Neural progenitor cell (in vitro differentiated cells): ENCODE measurements at regions not wholly inside any gene's neighbourhood (a gene's known extent, or its start where the extent isn't known, plus 50 kb on each side); places are given as distances from the start of the nearest gene placed in this dataset.

Experiments used
- DNase-seq: peaks from one replicate; pipeline ENCODE4 v3.0.0-alpha.2; 2016; ENCODE audit warnings: low spot score
- H2AFZ ChIP-seq: fragments of 200-600 bp; sonication (generic); replicated peaks from 2 replicates; pipeline ENCODE4 v1.6.1; 2016; ENCODE audit warnings: antibody characterized with exemption
- H3F3A ChIP-seq: fragments of 200-600 bp; sonication (generic); 2 replicates; pipeline ENCODE4 v1.6.1; 2016; ENCODE audit warnings: antibody characterized with exemption, low read depth
- H3K27ac ChIP-seq: fragments of 200-600 bp; sonication (generic); 2 replicates; pipeline ENCODE4 v1.5.1; 2016; ENCODE audit warnings: mild to moderate bottlenecking
- H3K27me3 ChIP-seq: fragments of 200-600 bp; sonication (generic); 2 replicates; pipeline ENCODE4 v1.6.1; 2016; ENCODE audit warnings: mild to moderate bottlenecking, moderate library complexity
- H3K36me3 ChIP-seq: fragments of 200-600 bp; sonication (generic); 2 replicates; pipeline ENCODE4 v1.5.1; 2016
- H3K4me1 ChIP-seq: fragments of 200-600 bp; sonication (generic); 2 replicates; pipeline ENCODE4 v1.6.1; 2016; ENCODE audit warnings: mixed run types
- H3K4me2 ChIP-seq: fragments of 200-600 bp; sonication (generic); 2 replicates; pipeline ENCODE4 v1.6.1; 2016
- H3K4me3 ChIP-seq: fragments of 200-600 bp; sonication (generic); 2 replicates; pipeline ENCODE4 v1.5.1; 2016
- H3K79me2 ChIP-seq: fragments of 200-600 bp; sonication (generic); 2 replicates; pipeline ENCODE4 v1.6.1; 2016; ENCODE audit warnings: low read depth
- H3K9ac ChIP-seq: fragments of 200-600 bp; sonication (generic); 2 replicates; pipeline ENCODE4 v1.6.1; 2016
- H3K9me3 ChIP-seq: fragments of 200-600 bp; sonication (generic); 2 replicates; pipeline ENCODE4 v1.5.1; 2016; ENCODE audit warnings: low read depth
- H4K20me1 ChIP-seq: fragments of 200-600 bp; sonication (generic); 2 replicates; pipeline ENCODE4 v1.6.1; 2016; ENCODE audit warnings: low read depth
- H3K27ac Mint-ChIP-seq: 3 replicates; pipeline ENCODE4 v1.8.0; 2021; ENCODE audit warnings: mixed read lengths
- H3K27me3 Mint-ChIP-seq: 2 replicates; pipeline ENCODE4 v1.8.0; 2022; ENCODE audit warnings: low read depth, mild to moderate bottlenecking, inconsistent platforms, moderate library complexity, mixed read lengths; ENCODE audit not compliant: insufficient read depth
- H3K36me3 Mint-ChIP-seq: 3 replicates; pipeline ENCODE4 v1.8.0; 2021; ENCODE audit warnings: mixed read lengths
- H3K4me1 Mint-ChIP-seq: 3 replicates; pipeline ENCODE4 v1.8.0; 2021; ENCODE audit warnings: mixed read lengths
- H3K4me3 Mint-ChIP-seq: 3 replicates; pipeline ENCODE4 v1.8.0; 2021; ENCODE audit warnings: mild to moderate bottlenecking, moderate library complexity, mixed read lengths
- H3K9me3 Mint-ChIP-seq: 3 replicates; pipeline ENCODE4 v1.8.0; 2020; ENCODE audit warnings: mixed read lengths
- CTCF ChIP-seq: fragments of 200-600 bp; sonication (generic); IDR thresholded peaks from 2 replicates; pipeline ENCODE4 v1.5.1; 2017; ENCODE audit warnings: antibody characterized with exemption, mild to moderate bottlenecking
- EZH2 ChIP-seq: fragments of 200-600 bp; sonication (generic); IDR thresholded peaks from 2 replicates; pipeline ENCODE4 v1.6.1; 2017; ENCODE audit warnings: antibody characterized with exemption, mild to moderate bottlenecking, moderate library complexity
- EZH2phosphoT487 ChIP-seq: fragments of 200-600 bp; sonication (generic); IDR thresholded peaks from 2 replicates; pipeline ENCODE4 v1.6.1; 2017; ENCODE audit warnings: antibody characterized with exemption

- Histone ChIP-seq H3F3A (no peaks in the 10 kb centered on the region), H3K79me2 (no peaks in the 10 kb centered on the region), H2AFZ (no peak overlapping the region), H4K20me1 (no peaks in the 10 kb centered on the region), H3K4me2 (no peak overlapping the region), H3K9me3 (no peaks in the 10 kb centered on the region), H3K4me3 (no peak overlapping the region), H3K27ac (no peak overlapping the region), H3K9ac (no peak overlapping the region), H3K4me1 (no peaks in the 10 kb centered on the region), H3K36me3 (no peaks in the 10 kb centered on the region), H3K27me3 (no peaks in the 10 kb centered on the region)
- DNase-seq: no peak
- Mint-ChIP-seq H3K9me3 (peaks cover 16% of the 10 kb centered on the region), H3K27me3 (no peaks in the 10 kb centered on the region), H3K27ac (no peak overlapping the region), H3K36me3 (peaks cover 6% of the 10 kb centered on the region), H3K4me3 (no peak overlapping the region), H3K4me1 (no peaks in the 10 kb centered on the region)
- no peak for TF ChIP-seq EZH2
Observed at GRCh38 chr4:128373628-128374027, 86.0 kb upstream of the PGRMC2 start.

- Histone ChIP-seq H3K27ac (no peak overlapping the region), H3K9ac (no peak overlapping the region), H3K4me3 (no peak overlapping the region), H3K4me1 (no peaks in the 10 kb centered on the region), H3K9me3 (no peaks in the 10 kb centered on the region), H3K79me2 (no peaks in the 10 kb centered on the region), H3K4me2 (no peak overlapping the region), H3F3A (no peaks in the 10 kb centered on the region), H2AFZ (no peak overlapping the region), H3K36me3 (no peaks in the 10 kb centered on the region), H3K27me3 (no peaks in the 10 kb centered on the region), H4K20me1 (no peaks in the 10 kb centered on the region)
- Mint-ChIP-seq H3K4me3 (no peak overlapping the region), H3K36me3 (peaks cover 4% of the 10 kb centered on the region), H3K27ac (no peak overlapping the region), H3K4me1 (no peaks in the 10 kb centered on the region), H3K27me3 (no peaks in the 10 kb centered on the region), H3K9me3 (peaks cover 12% of the 10 kb centered on the region)
- no peak for DNase-seq
- TF ChIP-seq EZH2 (no peak), EZH2phosphoT487 (no peak), CTCF (no peak)
Observed at GRCh38 chr4:128371876-128372275, 84.3 kb upstream of the PGRMC2 start.

- H2AFZ ChIP-seq: no peak overlapping the region
- TF ChIP-seq EZH2 (no peak), EZH2phosphoT487 (no peak), CTCF (no peak)
- no peaks in the 10 kb centered on the region for H3K27me3 ChIP-seq
- H3F3A ChIP-seq: no peaks in the 10 kb centered on the region
- no peak for DNase-seq
- no peak overlapping the region for H3K9ac ChIP-seq
- H3K79me2 ChIP-seq: no peaks in the 10 kb centered on the region
- H4K20me1 ChIP-seq: no peaks in the 10 kb centered on the region
- H3K4me1 ChIP-seq: no peaks in the 10 kb centered on the region
- H3K27ac Mint-ChIP-seq: no peak overlapping the region
- H3K36me3 Mint-ChIP-seq: peaks cover 4% of the 10 kb centered on the region
- no peaks in the 10 kb centered on the region for H3K36me3 ChIP-seq
- H3K9me3 Mint-ChIP-seq: peaks cover 8% of the 10 kb centered on the region
- no peak overlapping the region for H3K4me2 ChIP-seq
- H3K27ac ChIP-seq: no peak overlapping the region
- H3K9me3 ChIP-seq: no peaks in the 10 kb centered on the region
- H3K4me1 Mint-ChIP-seq: no peaks in the 10 kb centered on the region
- no peaks in the 10 kb centered on the region for H3K27me3 Mint-ChIP-seq
- no peak overlapping the region for H3K4me3 Mint-ChIP-seq
- H3K4me3 ChIP-seq: no peak overlapping the region
Observed at GRCh38 chr4:128371001-128371777, 83.6 kb upstream of the PGRMC2 start.

GRCh38 chr4:128366212-128366611 lies 78.6 kb upstream of the PGRMC2 start:
- no peak overlapping the region for H3K27ac ChIP-seq
- no peaks in the 10 kb centered on the region for H3K27me3 ChIP-seq
- Mint-ChIP-seq H3K9me3 (peaks cover 6% of the 10 kb centered on the region), H3K27me3 (no peaks in the 10 kb centered on the region), H3K27ac (no peak overlapping the region), H3K4me3 (no peak overlapping the region), H3K4me1 (no peaks in the 10 kb centered on the region), H3K36me3 (peaks cover 1% of the 10 kb centered on the region)
- no peak overlapping the region for H3K4me2 ChIP-seq
- H3F3A ChIP-seq: no peaks in the 10 kb centered on the region
- TF ChIP-seq CTCF (no peak), EZH2phosphoT487 (no peak), EZH2 (no peak)
- no peak for DNase-seq
- no peaks in the 10 kb centered on the region for H3K79me2 ChIP-seq
- H3K4me3 ChIP-seq: no peak overlapping the region
- no peak overlapping the region for H2AFZ ChIP-seq
- H3K9me3 ChIP-seq: no peaks in the 10 kb centered on the region
- no peaks in the 10 kb centered on the region for H3K36me3 ChIP-seq
- H3K9ac ChIP-seq: no peak overlapping the region
- no peaks in the 10 kb centered on the region for H3K4me1 ChIP-seq
- H4K20me1 ChIP-seq: no peaks in the 10 kb centered on the region
